Activated T-helper 1 cell treated with anti-CD3 and anti-CD28 coated beads, Interleukin-12 subunit alpha, Interleukin-12 subunit beta, Interleukin-2, Interleukin-4 antibody, amounts not matched to agents 30 ng/mL and 10 ng/mL and 1 ng/mL, durations not matched to agents 14 hours and 24 hours and 36 hours (primary cell): ENCODE measurements at regions not wholly inside any gene's neighbourhood (a gene's known extent, or its start where the extent isn't known, plus 50 kb on each side); places are given as distances from the start of the nearest gene placed in this dataset.
"Not testable (repeated sequence)": the region's sequence is repeated elsewhere in the genome, so short reads cannot be mapped to it uniquely, and the experiment has no call there.

Experiments
- DNase-seq: peaks from one replicate; pipeline ENCODE4 v3.0.0; 2021; ENCODE audit warnings: low spot score
- H3K27ac Mint-ChIP-seq: one replicate; pipeline ENCODE4 v1.8.0; 2021; ENCODE audit warnings: mild to moderate bottlenecking, mixed read lengths
- H3K27me3 Mint-ChIP-seq: one replicate; pipeline ENCODE4 v1.8.0; 2022; ENCODE audit warnings: mild to moderate bottlenecking, moderate library complexity, mixed read lengths; ENCODE audit not compliant: insufficient read depth
- H3K36me3 Mint-ChIP-seq: one replicate; pipeline ENCODE4 v1.8.0; 2021; ENCODE audit warnings: low read depth, mixed read lengths
- H3K4me1 Mint-ChIP-seq: one replicate; pipeline ENCODE4 v1.8.0; 2021; ENCODE audit warnings: low read depth, mixed read lengths
- H3K4me3 Mint-ChIP-seq: one replicate; pipeline ENCODE4 v1.8.0; 2021; ENCODE audit warnings: mild to moderate bottlenecking, moderate library complexity, mixed read lengths
- H3K9me3 Mint-ChIP-seq: one replicate; pipeline ENCODE4 v1.8.0; 2021; ENCODE audit warnings: mixed read lengths
- intact Hi-C: fragments of 100-400 bp; cut with micrococcal nuclease; formaldehyde crosslinking; loops from one replicate; pipeline ENCODE4 v1.15.1; 2024

GRCh38 chr5:123960526-123960925 is 448.5 kb downstream of the CSNK1G3 start:
- intact Hi-C loops: no loop called here
- Mint-ChIP-seq H3K27ac (no peak overlapping the region), H3K36me3 (no peaks in the 10 kb centered on the region), H3K4me1 (no peaks in the 10 kb centered on the region), H3K9me3 (no peaks in the 10 kb centered on the region), H3K27me3 (no peaks in the 10 kb centered on the region), H3K4me3 (no peak overlapping the region)
- no peak for DNase-seq

DNA sequence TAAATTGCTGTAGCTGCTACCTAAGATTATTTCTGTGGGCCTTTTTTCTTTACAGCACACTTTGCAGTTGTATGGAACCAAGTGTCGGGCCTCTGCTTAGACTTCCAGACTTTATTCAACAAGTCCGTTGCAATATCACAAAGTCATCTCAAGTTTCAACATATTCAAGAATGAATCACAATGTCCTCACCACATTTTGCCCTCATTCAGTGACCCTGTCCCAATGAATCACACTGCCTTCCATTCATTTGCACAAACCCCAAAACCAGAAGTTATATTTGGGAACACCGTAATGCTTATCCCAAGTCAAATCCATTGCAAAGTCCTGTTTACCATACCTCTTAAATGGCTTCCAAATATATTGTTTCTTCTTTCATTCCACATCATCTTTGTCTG is 439.6 kb downstream of the CSNK1G3 start:
- Mint-ChIP-seq H3K36me3 (no peaks in the 10 kb centered on the region), H3K27ac (no peak overlapping the region)
- intact Hi-C loops: no loop called here

GRCh38 chr5:123950701-123951581 is 439.0 kb downstream of the CSNK1G3 start:
- Mint-ChIP-seq H3K27ac (no peak overlapping the region), H3K4me1 (no peaks in the 10 kb centered on the region), H3K4me3 (no peak overlapping the region), H3K9me3 (peaks cover 4% of the 10 kb centered on the region), H3K36me3 (no peaks in the 10 kb centered on the region), H3K27me3 (no peaks in the 10 kb centered on the region)
- intact Hi-C loops: no loop called here
- no peak for DNase-seq

More for the DNA sequence above, 439.6 kb downstream of the CSNK1G3 start:
- Mint-ChIP-seq H3K4me1 (no peaks in the 10 kb centered on the region), H3K27me3 (no peaks in the 10 kb centered on the region), H3K4me3 (no peak overlapping the region), H3K9me3 (peaks cover 4% of the 10 kb centered on the region)
- DNase-seq: no peak

- DNase-seq: no peak
- Mint-ChIP-seq H3K4me3 (no peak overlapping the region), H3K36me3 (no peaks in the 10 kb centered on the region), H3K4me1 (no peaks in the 10 kb centered on the region), H3K9me3 (peaks cover 4% of the 10 kb centered on the region), H3K27ac (no peak overlapping the region), H3K27me3 (no peaks in the 10 kb centered on the region)
- intact Hi-C loops: no loop called here
Measured at GRCh38 chr5:123949807-123950340, 437.9 kb downstream of the CSNK1G3 start.

DNA sequence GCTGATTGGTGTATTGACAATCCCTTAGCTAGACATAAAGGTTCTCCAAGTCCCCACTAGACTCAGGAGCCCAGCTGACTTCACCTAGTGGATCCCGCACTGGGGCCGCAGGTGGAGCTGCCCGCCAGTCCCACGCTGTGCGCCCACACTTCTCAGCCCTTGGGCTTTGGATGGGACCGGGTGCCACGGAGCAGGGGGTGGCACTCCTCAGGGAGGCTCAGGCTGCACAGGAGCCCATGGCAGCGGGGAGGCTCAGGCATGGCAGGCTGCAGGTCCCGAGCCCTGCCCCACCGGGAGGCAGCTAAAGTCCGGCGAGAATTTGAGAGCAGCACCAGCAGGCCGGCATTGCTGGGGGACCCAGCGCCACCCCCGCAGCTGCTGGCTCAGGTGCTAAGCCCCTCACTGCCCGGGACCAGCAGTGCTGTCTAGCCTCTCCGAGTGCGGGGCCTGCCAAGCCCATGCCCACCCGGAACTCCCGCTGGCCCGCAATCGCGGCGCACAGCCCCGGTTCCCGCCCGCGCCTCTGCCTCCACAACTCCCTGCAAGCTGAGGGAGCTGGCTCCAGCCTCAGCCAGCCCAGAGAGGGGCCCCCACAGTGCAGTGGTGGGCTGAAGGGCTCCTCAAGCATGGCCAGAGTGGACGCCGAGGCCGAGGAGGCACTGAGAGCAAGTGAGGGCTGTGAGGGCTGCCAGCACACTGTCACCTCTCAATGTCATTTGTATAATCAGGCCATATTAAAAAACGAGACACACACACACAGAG is 437.2 kb downstream of the CSNK1G3 start:
- no peaks in the 10 kb centered on the region for H3K36me3 Mint-ChIP-seq
- no peak for DNase-seq
- intact Hi-C loops: no loop called here

GRCh38 chr5:123947797-123948196 is 435.8 kb downstream of the CSNK1G3 start:
- Mint-ChIP-seq H3K9me3 (peaks cover 4% of the 10 kb centered on the region), H3K4me3 (no peak overlapping the region), H3K27me3 (no peaks in the 10 kb centered on the region), H3K27ac (no peak overlapping the region), H3K4me1 (no peaks in the 10 kb centered on the region), H3K36me3 (no peaks in the 10 kb centered on the region)
- intact Hi-C loops: no loop called here
- DNase-seq: no peak

More for the DNA sequence above, 437.2 kb downstream of the CSNK1G3 start:
- Mint-ChIP-seq H3K9me3 (peaks cover 4% of the 10 kb centered on the region), H3K27ac (no peak overlapping the region), H3K4me1 (no peaks in the 10 kb centered on the region), H3K4me3 (no peak overlapping the region), H3K27me3 (no peaks in the 10 kb centered on the region)

DNA sequence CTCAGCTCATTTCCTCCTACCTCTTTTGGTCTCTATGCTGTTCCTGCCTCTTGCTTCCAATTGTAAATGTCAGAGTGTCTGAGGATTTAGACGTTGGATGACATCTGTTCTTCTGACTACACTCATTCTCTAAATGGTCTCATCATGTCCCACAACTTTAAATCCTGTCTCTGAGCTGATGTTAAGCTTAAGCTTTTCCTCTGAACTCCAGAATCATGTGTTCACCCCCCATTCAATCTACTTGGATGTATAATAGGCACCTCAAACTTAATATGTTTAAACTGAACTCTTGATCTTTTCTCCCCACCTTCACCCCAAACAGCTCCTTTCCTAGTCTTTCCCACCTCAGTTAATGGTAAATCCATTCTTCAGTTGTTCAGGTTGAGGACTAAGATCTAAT is 433.6 kb downstream of the CSNK1G3 start:
- Mint-ChIP-seq H3K27ac (no peak overlapping the region), H3K36me3 (no peaks in the 10 kb centered on the region), H3K4me1 (no peaks in the 10 kb centered on the region), H3K9me3 (peaks cover 4% of the 10 kb centered on the region), H3K27me3 (no peaks in the 10 kb centered on the region), H3K4me3 (no peak overlapping the region)
- no peak for DNase-seq
- intact Hi-C loops: no loop called here

DNA sequence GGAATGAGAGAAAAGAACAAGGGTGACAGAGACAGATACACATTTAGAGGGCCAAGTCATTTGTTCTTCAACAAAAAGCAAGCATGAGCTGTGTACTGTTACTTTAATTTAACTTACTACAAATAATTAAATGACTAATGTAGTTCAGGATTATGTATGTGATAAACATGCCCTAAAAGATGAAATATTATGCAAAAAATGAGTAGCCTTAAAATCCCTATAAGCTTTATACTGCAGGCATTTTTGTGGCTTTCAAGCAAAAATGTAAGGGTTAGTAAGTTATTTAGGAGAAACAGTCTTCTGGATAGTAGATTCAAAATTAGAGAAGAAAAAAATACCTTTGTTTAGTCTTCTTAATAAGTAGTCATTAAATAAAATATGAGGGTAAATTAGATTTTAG is 431.2 kb downstream of the CSNK1G3 start:
- DNase-seq: no peak
- Mint-ChIP-seq H3K4me1 (no peaks in the 10 kb centered on the region), H3K36me3 (no peaks in the 10 kb centered on the region), H3K4me3 (no peak overlapping the region), H3K9me3 (peaks cover under 1% of the 10 kb centered on the region), H3K27me3 (no peaks in the 10 kb centered on the region), H3K27ac (no peak overlapping the region)
- intact Hi-C loops: no loop called here

DNA sequence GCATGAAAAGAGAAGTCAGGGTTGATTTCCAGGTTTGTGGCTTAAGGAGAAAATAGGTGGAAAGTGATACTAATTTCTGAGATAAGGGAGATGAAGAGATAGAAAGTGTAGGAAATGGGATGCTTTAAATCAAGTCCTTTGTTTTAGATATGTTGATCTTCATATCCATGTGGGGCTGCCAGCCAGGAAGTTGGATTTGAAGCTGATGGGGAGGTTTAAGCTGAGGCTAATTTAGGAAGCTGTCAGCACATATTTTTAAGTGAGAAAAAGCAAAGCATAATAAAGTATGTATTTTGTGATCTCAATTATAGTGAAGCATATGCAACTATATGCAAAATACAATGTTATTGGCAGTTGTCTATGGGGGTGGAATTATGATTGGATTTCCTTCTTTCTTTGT is 428.4 kb downstream of the CSNK1G3 start:
- H3K4me3 Mint-ChIP-seq: no peak overlapping the region
- H3K27me3 Mint-ChIP-seq: no peaks in the 10 kb centered on the region
- no peaks in the 10 kb centered on the region for H3K4me1 Mint-ChIP-seq
- no peak for DNase-seq
- no peaks in the 10 kb centered on the region for H3K36me3 Mint-ChIP-seq
- intact Hi-C loops: no loop called here
- H3K9me3 Mint-ChIP-seq: peaks cover 12% of the 10 kb centered on the region
- H3K27ac Mint-ChIP-seq: no peak overlapping the region

GRCh38 chr5:123937230-123937629 is 425.3 kb downstream of the CSNK1G3 start:
- Mint-ChIP-seq H3K9me3 (peaks cover 12% of the 10 kb centered on the region), H3K27me3 (no peaks in the 10 kb centered on the region), H3K4me1 (no peaks in the 10 kb centered on the region), H3K4me3 (no peak overlapping the region), H3K27ac (no peak overlapping the region), H3K36me3 (no peaks in the 10 kb centered on the region)
- DNase-seq: no peak
- intact Hi-C loops: no loop called here

DNA sequence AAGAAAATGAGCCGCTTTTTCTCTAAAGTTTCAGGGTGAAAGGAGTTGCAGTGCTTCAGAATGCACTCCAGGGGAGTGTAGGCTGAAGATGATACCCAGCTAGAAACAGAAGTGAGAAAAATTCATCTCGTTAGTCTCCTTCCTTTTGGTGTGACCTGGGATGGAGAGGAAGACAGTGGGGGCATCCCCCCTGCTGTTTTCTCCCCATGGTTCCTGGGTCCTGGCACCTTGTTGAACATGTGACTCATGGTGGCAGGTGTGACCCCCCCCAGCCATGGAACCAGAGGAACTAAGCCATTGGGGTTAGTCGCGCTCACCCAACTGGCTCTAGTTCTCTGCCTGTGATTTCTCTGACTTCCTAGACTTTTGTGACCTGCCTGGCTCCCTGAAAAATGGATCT is 424.6 kb downstream of the CSNK1G3 start:
- no peaks in the 10 kb centered on the region for H3K36me3 Mint-ChIP-seq
- H3K4me3 Mint-ChIP-seq: no peak overlapping the region
- DNase-seq: no peak
- H3K4me1 Mint-ChIP-seq: no peaks in the 10 kb centered on the region
- intact Hi-C loops: no loop called here
- H3K27me3 Mint-ChIP-seq: no peaks in the 10 kb centered on the region
- peaks cover 12% of the 10 kb centered on the region for H3K9me3 Mint-ChIP-seq
- H3K27ac Mint-ChIP-seq: no peak overlapping the region

- intact Hi-C loops, H3K27ac Mint-ChIP-seq, H3K36me3 Mint-ChIP-seq, H3K4me1 Mint-ChIP-seq, H3K27me3 Mint-ChIP-seq, DNase-seq, H3K4me3 Mint-ChIP-seq: not testable (repeated sequence)
- peaks cover 12% of the 10 kb centered on the region for H3K9me3 Mint-ChIP-seq
Measured at GRCh38 chr5:123933812-123934211, 421.8 kb downstream of the CSNK1G3 start.

DNA sequence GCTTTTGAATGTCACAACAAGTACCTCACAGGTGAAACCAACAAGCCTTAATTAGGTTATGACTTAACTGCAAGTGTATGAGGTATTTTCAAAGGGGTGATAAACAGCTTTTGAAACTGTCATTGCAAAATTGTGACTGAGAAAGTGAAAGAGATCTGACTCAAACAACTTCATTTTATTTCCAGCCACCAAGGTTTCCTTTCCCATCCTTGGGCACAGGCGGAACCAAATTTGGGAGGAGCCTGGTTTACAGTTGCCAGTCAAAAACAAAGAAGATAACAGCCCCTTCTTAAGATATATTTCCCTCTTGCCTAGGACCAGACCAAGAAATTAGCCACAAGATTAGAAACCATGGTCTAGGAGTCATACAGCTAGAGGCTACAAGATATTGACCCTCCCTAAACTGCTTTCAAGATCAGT is 417.1 kb downstream of the CSNK1G3 start:
- H3K4me1 Mint-ChIP-seq: no peaks in the 10 kb centered on the region
- peaks cover 6% of the 10 kb centered on the region for H3K9me3 Mint-ChIP-seq
- intact Hi-C loops: no loop called here
- DNase-seq: no peak
- no peak overlapping the region for H3K27ac Mint-ChIP-seq
- H3K27me3 Mint-ChIP-seq: no peaks in the 10 kb centered on the region
- no peak overlapping the region for H3K4me3 Mint-ChIP-seq
- no peaks in the 10 kb centered on the region for H3K36me3 Mint-ChIP-seq
